Right lobe of liver (tissue), 6 donors: ENCODE measurements at regions not wholly inside any gene's neighbourhood (a gene's known extent, or its start where the extent isn't known, plus 50 kb on each side); places are given as distances from the start of the nearest gene placed in this dataset.

Source experiments
- ATAC-seq, 4 donors: fragments of 200-7000 bp; cut with Tn5 transposase; one replicate each; pipeline ENCODE4 v1.9.1; 2020; ENCODE audit warnings: mild to moderate bottlenecking in 4 of 4, moderate library complexity in 4 of 4
- DNase-seq, 3 donors: peaks; one replicate each; pipeline ENCODE4 v3.0.0-alpha.2; 2020
- H3K27ac ChIP-seq, 3 donors: fragments of 200-600 bp; one replicate each; pipeline ENCODE4 v1.8.0; 2022
- H3K27me3 ChIP-seq, 2 donors: fragments of 200-600 bp; one replicate each; pipeline ENCODE4 v1.8.0; 2022
- H3K36me3 ChIP-seq, 4 donors: fragments of 200-600 bp; sonication (generic) in 1 of 4; one replicate each; pipeline versions ENCODE4 v1.5.1 to v1.8.0; 2017 to 2022; ENCODE audit warnings: control low read depth in 1 of 4
- H3K4me1 ChIP-seq, 4 donors: fragments of 200-600 bp; sonication (generic) in 1 of 4; one replicate each; pipeline versions ENCODE4 v1.5.1 to v1.8.0; 2017 to 2022; ENCODE audit warnings: control low read depth in 1 of 4
- H3K4me3 ChIP-seq, 3 donors: fragments of 200-600 bp; one replicate each; pipeline ENCODE4 v1.8.0; 2022
- H3K9me3 ChIP-seq, 4 donors: fragments of 200-600 bp; sonication (generic) in 1 of 4; one replicate each; pipeline versions ENCODE4 v1.5.1 to v1.8.0; 2017 to 2022; ENCODE audit warnings: control low read depth in 1 of 4
- CTCF ChIP-seq, 4 donors: fragments of 200-600 bp in 3 of 4; fragments of 450-650 bp in 1 of 4; IDR thresholded peaks; one replicate each; pipeline versions ENCODE4 v1.5.1 to v1.8.0; 2016 to 2022; ENCODE audit warnings: antibody characterized with exemption in 4 of 4, mild to moderate bottlenecking in 2 of 4
- POLR2A ChIP-seq: fragments of 450-650 bp; IDR thresholded peaks from one replicate; pipeline ENCODE4 v1.6.1; 2017; ENCODE audit warnings: antibody characterized with exemption, mild to moderate bottlenecking
- WGBS: methylation state at CpG from one replicate; pipeline ENCODE4 v1.1.6; 2018; ENCODE audit warnings: low coverage, low lambda C conversion rate; ENCODE audit not compliant: insufficient coverage; ENCODE audit errors: missing lambda C conversion rate; 5-methylcytosine and 5-hydroxymethylcytosine counted together
- intact Hi-C, 2 donors: fragments of 100-400 bp; cut with DNase I; formaldehyde crosslinking; loops; one replicate each; pipeline versions ENCODE4 v1.11.2 to v1.14.1; 2022
- donor health status: DM: no; HTN: yes; CAD: no.
- donor health status: DM: no; HTN: no; CAD: no.
- donor health status: DM: no; HTN: no; CAD: no.
- donor health status: DM: no; HTN: yes; CAD: no.
- donor health status: DM: no; HTN: yes; CAD: no.

GRCh38 chr2:161010503-161011015 is 149.7 kb upstream of the TANK start:
- H3K9me3 ChIP-seq = no peaks in the 10 kb centered on the region
- H3K36me3 ChIP-seq = no peaks in the 10 kb centered on the region
- DNase-seq (no peak), ATAC-seq (no peak)
- no peak overlapping the region for H3K4me3 ChIP-seq
- H3K27ac ChIP-seq = no peak overlapping the region
- TF ChIP-seq POLR2A (no peak), CTCF (IDR thresholded peaks at IDR 0.05) (no peak)
- no peaks in the 10 kb centered on the region for H3K27me3 ChIP-seq
- intact Hi-C loops = no loop called here
- no peaks in the 10 kb centered on the region for H3K4me1 ChIP-seq
- 45% methylated on average over 2 of the region's 7 CpGs for WGBS

GRCh38 chr2:161017780-161018470 is 142.3 kb upstream of the TANK start:
- no peaks in the 10 kb centered on the region for H3K36me3 ChIP-seq
- intact Hi-C loops = no loop called here
- TF ChIP-seq POLR2A (no peak), CTCF (IDR thresholded peaks at IDR 0.05) (no peak)
- H3K4me3 ChIP-seq = no peak overlapping the region
- H3K27me3 ChIP-seq = no peaks in the 10 kb centered on the region
- ATAC-seq = no peak
- H3K9me3 ChIP-seq = no peaks in the 10 kb centered on the region
- no peak for DNase-seq
- WGBS = 39% methylated on average over 3 of the region's 3 CpGs
- H3K4me1 ChIP-seq = no peaks in the 10 kb centered on the region
- no peak overlapping the region for H3K27ac ChIP-seq

- Histone ChIP-seq H3K36me3 (no peaks in the 10 kb centered on the region), H3K27me3 (no peaks in the 10 kb centered on the region), H3K9me3 (no peaks in the 10 kb centered on the region), H3K4me3 (no peak overlapping the region), H3K27ac (no peak overlapping the region), H3K4me1 (no peaks in the 10 kb centered on the region)
- TF ChIP-seq CTCF (IDR thresholded peaks at IDR 0.05) = no peak
- ATAC-seq = no peak
- 81% methylated on average over 5 of the region's 5 CpGs for WGBS
- no peak for DNase-seq
- intact Hi-C loops = no loop called here
These were observed 140.9 kb upstream of the TANK start for GRCh38 chr2:161019311-161019710.

GRCh38 chr2:161020437-161020836 is 139.8 kb upstream of the TANK start:
- no peak for ATAC-seq
- Histone ChIP-seq H3K9me3 (no peaks in the 10 kb centered on the region), H3K27ac (no peak overlapping the region), H3K27me3 (no peaks in the 10 kb centered on the region), H3K36me3 (no peaks in the 10 kb centered on the region), H3K4me1 (no peaks in the 10 kb centered on the region), H3K4me3 (no peak overlapping the region)
- intact Hi-C loops = no loop called here
- TF ChIP-seq CTCF (IDR thresholded peaks at IDR 0.05) (no peak), POLR2A (no peak)
- 100% methylated on average over 2 of the region's 2 CpGs for WGBS
- DNase-seq = no peak
